Stimulated activated CD4-positive, alpha-beta T cell treated with anti-CD3 and anti-CD28 coated beads, Interleukin-4, amount 100 ng/mL, for 48 hours (primary cell): ENCODE measurements at regions not wholly inside any gene's neighbourhood (a gene's known extent, or its start where the extent isn't known, plus 50 kb on each side); places are given as distances from the start of the nearest gene placed in this dataset.

ENCODE experiments used
- DNase-seq, 2 donors: peaks; one replicate each; pipeline ENCODE4 v3.0.0-alpha.2; 2020; ENCODE audit warnings: low read depth in 2 of 2

DNA sequence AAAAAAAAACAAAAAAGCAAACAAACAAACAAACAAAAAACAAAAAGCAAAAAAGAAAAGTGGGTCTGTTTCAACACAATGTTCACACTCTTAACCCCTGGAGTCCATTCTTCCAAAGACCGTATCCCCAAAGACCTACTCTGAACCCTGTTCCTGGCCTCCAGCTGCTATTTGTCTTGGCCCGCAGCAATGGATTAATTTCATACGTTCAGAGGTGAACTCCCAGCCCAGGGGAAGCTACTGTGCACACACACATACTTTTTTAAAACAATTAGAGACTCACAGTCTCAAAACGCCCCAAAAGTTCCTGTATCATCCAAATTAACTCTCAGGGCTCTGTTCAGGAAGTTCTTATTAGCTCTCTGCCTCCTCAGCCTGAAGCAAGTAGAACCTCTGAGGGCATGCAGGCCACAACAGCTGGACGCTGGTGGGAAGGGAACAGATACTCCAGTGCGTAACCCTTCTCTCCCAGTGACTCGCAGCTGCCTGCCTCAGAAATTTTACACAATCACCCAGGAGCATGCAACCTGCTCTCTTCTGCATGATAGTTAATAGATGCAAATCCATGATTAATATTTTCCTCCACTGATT, 395.4 kb downstream of the RRAGC start:
- no peak for DNase-seq

DNA sequence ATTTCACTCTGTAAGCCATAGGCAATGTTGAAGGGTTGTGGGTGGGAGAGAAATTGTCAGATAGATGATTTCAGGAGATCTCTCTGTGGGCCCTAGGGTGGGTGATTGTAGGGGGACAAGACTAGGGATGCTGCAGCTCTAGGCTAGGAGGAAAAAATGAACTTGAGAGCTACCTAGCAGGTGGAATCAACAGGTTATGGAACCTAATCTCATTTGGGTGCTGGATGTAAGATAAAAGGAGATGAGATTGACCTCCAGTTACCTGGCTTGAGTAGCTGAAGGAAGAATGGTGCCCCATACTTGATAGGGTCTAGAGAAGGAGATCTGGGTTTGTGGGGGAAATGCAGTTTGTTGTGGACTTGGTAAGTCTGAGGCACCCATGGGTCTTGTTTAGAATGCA, 396.5 kb downstream of the RRAGC start:
- no peak for DNase-seq

DNA sequence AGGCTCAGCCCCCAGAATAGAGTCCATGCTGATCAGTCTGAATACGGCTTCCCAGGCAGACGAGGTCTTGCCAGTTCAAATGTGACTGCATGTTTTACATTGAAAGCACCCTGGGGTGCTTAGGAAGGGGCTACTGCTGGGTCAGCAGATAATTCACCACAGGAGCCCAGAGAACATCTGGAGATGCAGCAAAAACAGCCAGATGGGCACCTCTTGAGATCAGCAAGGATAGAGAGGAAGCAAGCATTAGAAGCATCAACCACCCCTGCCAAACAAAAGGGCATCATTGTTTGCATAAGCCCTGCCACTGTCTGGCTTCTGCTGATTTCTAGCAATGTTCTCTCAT, 403.1 kb downstream of the RRAGC start:
- no peak for DNase-seq

DNA sequence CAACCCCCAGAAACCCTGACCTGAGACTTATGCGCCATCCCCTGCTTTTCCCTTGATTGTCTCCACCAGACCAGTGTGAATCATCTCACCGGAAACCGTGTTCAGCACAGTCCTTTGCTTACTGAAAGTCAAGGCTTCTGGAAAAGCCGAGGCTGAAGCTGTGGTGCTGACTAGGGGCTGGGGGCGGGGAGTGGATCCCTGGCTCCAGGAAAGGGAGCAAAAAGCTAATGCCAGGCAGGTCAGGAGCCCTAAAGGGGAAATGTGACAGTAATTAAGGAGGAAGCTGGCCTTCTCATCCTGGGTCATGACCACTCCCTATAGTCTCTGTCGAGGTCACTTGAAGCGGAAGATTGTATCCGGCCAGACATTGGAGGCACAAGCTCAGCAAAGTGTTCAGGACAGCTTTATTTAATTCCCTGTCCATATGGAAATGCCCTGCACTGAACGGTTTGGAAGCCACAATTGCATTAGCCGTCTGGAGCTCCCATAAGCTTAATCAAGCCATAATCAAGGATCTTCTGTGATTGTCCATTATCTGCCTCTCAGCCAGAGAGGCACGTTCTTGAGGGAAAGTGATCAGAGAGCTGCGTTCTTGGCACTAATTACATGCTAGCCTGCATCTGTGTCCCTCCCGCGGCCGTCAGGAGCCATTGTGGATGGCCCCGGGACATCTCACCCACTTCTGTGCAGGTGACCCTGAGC, 403.6 kb downstream of the RRAGC start:
- DNase-seq: no peak

DNA sequence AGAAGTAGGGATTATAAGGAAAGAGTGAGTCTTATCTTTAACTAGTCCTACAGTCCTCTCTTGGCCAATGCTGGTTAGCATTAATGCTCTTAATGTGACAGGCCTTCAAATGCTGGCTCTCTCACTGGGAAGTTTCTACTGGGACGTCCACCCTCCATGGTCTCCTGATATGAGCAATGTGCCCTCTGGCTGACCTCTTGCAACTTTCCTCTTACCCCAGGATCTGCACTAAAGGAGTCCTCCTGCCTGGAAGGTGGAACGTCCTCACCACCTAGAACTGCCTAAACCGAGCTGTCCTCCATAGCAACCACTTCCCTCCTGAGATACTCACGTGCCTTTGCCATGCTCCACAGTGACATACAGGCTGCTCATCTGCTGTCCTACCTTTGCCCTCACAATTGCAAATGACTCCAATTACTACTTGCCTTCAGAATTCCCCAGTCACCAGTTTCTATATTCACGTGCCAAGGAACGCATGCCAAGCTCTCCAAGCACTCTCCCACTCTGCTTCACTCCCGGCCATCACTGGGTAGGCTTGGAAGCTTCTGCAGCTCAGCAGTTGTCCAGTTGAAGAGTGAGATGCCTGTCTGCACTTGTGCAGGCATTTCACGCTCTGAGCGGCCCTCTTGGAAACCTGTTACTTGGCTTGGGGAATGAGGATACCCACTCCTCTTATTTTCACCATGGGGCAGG, 404.7 kb downstream of the RRAGC start:
- DNase-seq: no peak

DNA sequence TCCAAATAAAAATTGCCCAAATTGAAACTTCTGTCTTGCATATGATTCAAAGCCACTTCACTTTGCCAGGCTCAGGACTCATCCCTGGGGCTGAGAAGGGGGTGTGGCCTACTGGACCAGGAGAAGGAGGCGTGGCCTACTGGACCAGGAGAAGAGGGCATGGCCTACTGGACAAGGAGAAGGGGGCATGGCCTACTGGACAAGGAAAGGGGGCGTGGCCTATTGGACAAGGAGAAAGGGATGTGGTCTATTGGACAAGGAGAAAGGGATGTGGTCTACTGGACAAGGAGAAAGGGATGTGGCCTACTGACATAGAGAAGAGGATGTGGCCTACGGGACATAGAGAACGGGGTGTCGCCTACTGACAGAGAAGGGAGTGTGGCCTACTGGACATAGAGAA, 405.3 kb downstream of the RRAGC start:
- no peak for DNase-seq

DNA sequence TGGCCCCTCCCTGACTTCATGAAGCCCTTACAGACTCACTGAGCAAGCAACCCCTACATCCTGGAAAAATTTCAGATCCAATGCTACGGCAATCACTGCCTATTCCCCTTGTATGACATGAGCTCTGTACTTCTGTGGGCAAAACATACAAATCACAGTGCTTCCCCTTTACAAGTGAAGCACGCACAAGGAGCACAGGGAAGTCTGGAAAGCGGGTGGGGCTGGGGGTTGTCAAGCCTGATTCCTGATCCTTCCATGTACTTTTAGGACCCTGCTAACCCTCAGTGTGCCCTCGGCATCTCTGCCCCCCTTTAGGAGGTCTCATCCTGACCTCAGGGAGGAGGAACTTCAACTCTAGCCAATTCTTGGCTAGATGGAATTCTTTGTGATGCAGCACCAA, 405.7 kb upstream of the POU3F1 start:
- DNase-seq: no peak

DNA sequence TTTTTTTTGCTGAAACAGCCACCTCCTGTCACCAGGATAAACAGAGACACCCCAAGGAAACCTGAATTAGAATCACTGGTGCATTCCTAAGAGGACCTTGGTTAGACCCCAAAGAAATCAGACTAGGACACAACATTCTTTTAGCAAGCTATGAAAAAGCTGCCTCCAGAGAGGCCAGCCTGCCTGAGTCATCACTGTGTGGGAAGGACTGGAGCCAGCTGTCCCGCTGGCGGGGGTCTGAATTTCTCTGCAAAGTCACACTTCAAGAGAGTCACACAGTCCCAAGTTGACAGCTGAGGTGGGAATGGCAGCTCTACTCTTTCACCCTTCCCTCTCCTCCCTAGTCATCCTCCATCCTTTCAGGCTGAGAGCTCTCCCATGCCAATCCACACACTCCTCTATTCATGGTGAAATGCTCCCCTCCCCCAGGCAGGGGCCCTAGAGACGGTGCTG, 405.0 kb upstream of the POU3F1 start:
- no peak for DNase-seq

DNA sequence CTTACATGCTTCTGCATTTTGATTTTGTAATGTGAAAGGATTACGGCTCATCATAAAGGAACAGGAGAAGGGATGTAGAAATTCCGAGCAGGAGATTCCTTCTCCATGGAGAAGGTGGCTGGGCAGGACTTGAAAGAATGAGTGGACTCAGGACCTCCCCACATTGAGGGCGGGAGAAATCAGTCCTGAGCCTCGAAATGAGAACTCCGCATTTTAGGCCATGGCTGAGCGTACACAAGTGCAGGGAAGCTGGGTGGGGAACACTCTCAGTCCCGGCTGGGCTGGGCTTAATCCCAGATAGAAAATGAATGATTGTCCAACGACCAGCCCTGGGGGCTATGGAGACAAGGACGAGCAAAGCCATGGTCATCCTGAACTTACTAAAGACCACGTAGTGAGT, 402.3 kb upstream of the POU3F1 start:
- DNase-seq: no peak

DNA sequence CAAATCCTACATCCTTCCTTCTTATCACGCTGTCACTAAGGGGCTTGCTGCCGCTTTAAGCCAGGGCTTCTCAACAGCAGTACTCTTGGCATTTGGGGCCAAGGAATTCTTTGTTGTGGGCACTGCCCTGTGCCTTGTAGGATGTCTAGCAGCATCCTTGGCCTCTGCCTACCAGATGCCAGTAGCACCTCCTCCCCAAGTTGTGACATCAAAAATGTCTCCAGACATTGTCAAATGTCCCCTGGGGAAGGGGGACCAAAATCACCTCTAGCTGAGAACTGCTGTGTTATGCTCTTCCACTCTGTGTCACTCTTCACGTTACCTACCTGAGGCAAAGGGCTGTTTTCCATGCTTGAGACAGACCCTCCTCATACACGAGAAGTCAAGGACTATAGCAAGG, 400.3 kb upstream of the POU3F1 start:
- DNase-seq: no peak

DNA sequence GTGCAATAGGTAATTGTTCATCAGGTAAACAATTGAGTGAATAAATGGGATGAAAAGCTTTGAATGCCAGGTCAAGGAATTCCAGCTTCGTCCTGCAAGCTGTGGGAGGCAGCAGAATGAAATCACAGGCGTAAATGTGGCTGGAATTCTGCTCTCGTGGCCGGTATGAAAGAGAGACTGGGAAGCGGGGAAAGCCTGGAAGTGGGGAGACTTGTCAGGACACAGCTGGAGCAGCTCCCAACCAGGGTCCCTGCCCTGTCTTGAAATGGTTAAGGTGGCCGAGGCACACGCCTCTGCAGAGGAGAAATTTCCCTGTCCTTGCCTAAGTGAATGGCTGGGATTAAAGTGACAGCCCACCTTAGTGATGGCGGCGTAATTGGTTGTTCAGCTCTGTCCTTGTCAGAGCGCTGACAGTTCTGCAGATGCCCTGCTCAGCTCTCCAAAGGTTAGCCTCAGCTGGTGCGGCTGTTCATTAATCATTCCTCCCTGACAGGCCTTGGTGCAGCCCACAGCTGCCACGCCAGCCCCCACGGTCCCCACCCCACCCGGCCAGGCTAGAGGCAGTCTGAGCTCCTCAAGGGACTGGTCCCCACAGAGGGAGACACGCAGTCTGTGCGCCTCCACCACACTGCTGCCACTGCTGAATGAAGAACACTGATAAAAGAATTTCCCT, 398.3 kb upstream of the POU3F1 start:
- no peak for DNase-seq

DNA sequence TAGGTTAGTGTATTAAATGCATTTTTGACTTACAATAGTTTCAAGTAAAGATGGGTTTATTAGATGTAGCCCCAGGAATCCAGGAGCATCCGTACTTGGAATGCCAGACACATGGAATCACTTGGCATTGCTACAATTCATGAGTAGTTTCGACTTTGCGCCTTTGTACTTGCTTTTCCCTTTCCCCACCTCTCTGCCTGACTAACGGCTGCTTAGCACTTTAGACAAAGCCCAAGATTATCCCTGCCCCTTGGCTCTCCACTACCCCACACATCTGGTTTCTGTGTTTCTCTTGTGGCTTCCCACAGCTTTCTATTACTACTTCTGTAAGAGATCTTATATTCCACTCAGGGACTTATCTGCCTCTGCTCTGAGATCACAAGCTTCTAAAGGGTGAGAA, 397.7 kb upstream of the POU3F1 start:
- no peak for DNase-seq

DNA sequence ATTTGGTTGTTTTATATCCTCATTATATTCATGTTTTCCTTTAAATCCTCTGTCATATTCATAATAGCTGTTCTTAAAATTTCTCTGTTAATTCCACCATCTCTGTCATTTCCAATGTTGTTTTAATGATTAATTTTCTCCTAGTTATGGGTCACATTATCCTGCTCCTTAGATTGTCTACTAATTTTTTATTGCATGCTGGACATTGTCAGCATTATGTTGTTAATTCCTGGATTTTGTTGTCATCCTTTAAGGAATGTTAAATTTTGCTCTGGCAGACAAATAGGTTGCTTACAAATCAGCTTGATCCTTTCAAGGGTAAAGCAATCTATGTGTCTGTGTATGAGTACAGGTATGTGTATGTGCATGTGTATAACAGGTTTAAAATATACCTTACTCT, 393.8 kb upstream of the POU3F1 start:
- no peak for DNase-seq

DNA sequence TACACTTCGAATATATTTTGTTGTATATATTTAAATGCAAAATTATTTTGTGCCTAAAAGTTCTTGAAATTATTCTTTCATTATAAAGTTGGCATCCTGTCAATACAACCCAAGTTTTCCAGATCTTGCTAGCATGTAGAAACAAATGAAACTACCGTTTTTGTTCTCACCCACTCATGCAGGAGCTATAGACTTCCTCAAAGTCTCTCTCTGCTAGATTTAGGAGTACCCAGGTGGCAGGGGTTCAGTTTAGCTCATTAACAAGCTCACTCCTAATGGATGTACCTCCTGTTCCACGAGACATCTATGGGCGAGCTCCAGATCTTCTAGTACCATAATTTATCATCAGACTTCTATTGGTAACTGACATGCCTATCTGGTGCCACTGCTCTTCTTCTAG, 390.2 kb upstream of the POU3F1 start:
- no peak for DNase-seq

DNA sequence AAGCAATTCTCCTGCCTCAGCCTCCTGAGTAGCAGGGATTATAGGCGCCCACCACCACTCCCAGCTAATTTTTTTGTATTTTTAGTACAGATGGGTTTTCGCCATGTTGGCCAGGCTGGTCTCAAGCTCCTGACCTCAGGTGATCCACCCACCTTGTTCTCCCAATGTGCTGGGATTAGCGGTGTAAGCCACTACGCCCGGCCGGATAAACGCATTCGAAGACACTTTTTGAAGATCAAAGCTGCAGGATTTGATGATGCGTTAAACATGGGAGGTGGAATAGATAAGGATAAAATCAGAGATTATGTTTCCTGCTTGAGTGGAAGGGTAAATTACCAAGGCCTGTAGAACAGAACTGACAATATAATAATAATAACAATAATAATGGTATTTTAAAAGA, 389.4 kb upstream of the POU3F1 start:
- no peak for DNase-seq

DNA sequence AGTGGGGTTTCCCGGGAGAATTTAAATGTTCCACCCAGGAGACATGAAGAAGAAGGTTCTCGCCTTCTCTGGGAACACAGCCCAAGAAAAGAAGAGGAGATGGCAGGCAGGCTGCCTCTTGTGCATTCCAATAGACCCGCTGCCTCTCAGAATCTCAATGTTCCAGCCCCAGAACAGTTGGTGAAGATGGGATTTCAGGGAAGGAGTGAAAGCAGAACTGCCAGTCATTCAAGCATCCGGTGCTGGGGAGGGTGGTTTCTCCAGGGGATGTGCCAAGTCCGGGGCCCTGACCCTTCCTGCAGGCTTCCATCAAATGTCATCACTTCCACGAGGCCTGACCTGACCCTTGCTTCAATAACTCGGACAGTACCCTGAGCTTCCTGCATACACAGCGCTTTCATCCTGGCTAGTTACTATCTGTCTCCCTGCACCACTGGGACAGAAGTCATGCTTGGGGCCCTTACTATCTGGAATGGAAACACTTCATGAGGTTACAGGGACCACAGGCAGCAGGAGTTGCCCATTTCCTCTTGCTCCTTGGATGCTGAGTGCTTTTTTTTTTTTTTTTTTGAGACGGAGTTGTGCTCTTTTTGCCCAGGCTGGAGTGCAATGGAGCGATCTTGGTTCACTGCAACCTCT, 386.6 kb upstream of the POU3F1 start:
- no peak for DNase-seq

DNA sequence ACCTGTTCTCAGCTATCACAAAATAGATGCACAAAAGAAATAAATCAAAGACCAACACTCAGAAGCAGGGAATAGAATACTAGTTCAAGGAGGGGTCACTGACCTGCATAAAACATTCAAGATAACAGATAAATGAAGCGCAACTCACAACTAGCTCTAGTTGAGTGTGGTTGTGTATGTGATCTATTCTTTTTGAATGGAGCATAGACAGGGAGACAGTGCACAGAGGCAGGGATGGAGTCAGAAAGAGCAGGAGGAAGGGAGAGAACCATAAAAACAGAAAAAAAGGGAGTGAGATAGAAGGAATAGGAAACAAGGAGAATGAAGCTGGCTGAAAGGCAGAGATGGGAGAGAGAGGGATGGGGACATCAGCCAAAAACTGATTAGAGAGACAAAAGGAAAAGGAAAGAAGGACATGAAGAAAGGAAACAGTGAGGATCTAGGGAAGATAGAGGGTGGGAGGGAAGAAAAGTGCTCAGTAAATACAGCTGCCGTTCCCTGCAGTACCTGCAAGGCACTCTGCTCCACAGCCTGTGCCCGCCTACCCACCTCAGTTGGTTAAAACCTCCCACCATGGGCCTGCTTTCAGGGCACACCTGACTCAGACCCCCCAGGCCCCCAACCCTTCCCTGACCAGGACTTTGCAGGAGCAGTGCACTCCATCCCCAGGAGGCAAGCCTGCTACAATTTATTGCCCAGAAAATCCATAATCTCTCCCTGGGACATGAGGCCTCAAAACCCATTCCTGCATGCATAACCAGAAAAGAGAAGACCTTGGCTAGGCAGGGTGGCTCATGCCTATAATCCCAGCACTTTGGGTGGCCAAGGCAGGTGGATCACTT, 385.2 kb upstream of the POU3F1 start:
- no peak for DNase-seq

DNA sequence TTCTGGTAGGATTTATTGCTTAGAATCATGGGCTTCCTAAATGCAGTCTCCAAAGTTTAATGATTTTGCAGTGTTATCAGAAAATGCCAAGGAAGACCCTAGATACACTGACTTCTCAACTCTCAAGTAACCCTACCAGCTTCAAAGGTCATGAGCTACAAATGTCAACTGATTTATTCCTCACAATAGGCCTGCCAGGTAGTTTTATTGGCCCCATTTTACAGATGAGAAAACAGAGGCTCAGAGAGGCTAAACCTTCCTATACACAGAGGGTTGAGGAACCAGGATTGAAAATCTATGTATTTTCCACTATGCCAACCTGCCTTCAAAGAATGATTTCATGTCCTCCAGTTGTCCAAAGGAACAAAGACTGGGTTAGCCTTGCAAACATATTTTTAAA, 384.4 kb upstream of the POU3F1 start:
- no peak for DNase-seq

DNA sequence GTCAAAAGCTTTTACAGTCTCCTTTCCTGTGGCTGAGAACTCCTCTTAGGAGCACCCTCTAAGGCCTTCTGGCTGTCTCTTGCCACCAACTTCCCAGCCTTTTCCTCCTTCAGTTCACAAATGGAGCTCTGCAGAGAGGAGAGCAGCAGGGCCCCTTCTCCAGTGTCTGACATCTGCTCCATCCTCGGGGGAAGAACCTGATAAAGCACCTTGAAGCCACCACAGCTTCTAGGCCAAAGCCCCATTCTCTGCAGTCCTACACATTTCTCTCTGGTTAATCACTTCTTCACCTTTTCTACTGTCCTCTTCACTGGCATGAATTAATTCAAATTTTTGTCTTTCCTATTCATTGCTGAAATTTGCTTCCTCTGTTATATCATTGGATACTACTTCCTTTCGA, 378.1 kb upstream of the POU3F1 start:
- no peak for DNase-seq

DNA sequence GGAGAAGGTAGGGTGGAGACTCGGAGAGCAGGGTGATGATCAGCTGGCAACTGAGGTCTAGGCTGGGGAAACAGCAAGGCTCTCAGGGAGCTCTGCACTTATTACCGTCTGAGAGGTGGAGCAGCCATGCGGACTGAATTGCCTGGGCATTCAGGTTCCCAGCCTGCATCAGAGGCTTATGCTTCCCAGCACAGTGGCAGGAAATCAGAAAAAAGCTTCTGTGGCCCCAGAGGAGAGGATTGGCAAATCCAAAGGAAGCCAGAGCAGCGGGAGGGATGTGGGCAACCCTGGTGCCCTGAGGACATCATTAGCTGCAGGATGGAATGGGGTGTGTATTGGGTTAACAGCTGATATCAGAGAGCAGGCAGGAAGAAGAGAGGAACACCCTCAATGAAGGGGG, 374.1 kb upstream of the POU3F1 start:
- no peak for DNase-seq

DNA sequence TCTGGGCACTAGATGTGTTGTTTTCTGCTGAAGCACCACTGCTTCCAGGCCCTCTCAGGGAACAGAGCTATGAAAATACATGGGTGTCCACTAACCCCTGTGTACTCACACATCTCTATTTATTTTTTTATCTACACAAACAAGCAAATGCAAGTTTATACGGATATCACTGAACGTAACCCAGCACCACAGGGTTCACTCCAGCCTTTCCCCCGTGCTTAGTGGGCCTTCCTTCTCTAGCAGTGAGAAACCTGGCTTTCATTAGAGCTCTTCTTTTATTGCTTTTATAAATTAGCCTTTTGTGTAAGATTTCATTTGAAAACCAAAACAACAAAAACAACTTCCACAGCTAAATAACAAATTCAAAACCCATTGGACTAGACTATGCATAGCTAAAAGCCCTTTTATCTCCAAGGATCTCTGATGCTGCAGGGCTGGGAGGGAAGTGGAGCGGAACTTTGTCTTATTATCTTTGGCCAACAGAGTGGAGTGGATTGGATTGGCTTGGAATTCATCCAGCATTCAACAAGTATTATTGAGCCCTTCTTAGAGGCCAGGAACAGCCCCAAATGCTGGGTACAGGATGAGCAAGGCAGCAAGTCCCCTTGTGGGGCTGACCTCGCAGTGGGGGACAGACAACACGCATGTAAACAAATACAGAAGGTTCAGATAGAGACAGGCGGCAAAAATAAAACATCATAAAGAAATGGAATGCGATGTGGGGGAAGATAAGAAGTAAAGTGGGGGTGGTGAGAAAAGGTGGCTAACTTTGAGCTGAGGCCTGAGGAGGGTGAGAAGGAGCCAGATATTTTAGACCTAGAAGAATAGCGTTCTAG, 371.8 kb upstream of the POU3F1 start:
- DNase-seq: no peak
